Retina (tissue), 1 donor: ENCODE measurements at regions not wholly inside any gene's neighbourhood (a gene's known extent, or its start where the extent isn't known, plus 50 kb on each side); places are given as distances from the start of the nearest gene placed in this dataset.

Experiments used
- DNase-seq: peaks from one replicate; pipeline ENCODE4 v3.0.0-alpha.2; 2016

DNA sequence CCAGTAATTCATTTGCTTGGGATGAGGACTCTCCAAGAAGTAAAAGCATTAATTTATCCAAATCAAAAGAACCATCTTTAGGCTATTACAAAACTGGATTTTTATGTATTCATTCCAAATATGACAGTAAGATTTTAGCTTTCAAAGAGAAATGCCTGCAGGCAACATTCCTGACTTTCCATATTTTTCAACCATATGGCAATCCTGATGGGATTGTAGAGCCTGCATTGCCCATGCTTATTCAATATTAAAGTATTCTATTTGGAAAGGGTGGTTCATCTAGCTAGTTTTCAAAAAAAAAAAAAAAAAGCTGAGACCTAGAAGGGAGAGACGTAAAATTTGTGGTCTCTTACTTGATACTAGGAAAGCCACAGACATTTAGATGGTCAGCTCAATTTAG is 1253.7 kb downstream of the LRFN5 start:
- DNase-seq, result no peak

DNA sequence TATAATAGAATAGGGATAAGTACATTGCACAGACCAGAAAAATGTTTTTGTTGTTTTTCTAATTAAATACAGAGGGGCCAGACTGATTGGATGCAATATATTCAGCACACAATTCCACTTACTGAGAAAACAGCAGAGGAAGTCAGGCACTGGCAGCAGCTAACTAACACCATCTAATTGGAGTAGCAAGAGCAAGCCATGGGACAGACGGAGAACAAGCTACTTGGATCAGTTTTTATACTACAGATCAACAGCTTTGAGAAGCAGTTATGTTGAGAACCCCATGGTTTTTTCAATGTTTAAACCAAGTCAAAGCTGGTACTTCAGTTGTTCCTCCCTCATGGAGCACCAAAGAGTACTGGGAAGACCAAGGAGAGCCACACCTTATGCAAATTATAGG is 1249.4 kb downstream of the LRFN5 start:
- no peak for DNase-seq

DNA sequence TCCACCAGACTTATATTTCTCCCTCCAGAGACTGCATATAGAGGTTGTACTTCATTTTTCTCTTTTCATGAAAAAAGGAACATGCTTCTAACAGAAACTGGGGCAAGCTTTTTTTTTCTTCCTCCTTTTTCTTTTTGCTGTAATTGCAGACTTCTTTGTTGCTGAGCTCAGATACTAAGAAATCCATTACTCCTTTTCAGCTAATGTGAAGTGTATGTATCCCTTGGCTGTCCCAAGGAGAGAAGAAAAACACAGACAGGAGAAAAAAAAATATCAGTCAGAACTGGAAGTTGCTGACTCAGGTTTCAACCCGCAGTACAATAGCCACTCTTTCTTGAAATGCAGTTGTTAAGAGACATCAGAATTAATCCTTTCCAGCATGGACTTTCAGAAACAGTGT is 1248.4 kb downstream of the LRFN5 start:
- peak; percentile 10 for DNase-seq

DNA sequence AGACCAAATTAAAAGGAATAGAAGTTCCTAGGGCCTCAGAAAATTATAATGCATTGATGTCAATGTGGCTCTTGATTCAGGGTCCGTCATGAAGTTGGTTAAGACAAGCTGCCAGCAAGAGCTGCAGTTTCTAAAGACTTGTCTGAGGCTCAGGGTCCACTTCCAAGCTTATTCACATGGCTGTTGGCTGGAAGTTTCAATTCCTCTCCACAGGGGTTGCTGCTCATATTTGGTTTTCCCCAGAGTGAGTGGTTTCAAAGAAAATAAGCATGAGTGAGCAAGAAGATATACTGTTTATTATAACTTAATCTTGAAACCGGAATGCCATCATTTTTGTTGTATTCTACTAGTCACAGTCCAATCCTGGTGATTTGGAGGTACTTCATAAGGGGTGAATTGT is 1247.4 kb downstream of the LRFN5 start:
- no peak for DNase-seq

DNA sequence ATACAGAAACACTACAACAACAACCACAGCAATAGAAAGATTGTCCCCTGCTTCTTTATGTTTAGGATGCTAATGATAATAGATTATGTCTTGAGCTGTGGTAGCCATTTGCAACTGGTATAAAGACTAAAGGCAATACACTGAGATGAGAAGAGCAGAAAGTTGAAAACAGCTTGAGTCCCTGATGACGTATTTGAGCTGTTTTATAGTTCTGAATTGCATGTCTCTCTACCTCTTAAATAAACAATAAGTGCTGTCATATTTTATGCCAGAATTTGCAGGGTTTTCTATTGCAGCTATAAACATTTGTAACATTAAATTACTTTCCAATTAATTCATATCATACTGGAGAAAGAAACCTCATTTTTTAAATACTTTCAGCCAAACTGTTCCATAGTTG is 1242.0 kb downstream of the LRFN5 start:
- DNase-seq, result no peak

DNA sequence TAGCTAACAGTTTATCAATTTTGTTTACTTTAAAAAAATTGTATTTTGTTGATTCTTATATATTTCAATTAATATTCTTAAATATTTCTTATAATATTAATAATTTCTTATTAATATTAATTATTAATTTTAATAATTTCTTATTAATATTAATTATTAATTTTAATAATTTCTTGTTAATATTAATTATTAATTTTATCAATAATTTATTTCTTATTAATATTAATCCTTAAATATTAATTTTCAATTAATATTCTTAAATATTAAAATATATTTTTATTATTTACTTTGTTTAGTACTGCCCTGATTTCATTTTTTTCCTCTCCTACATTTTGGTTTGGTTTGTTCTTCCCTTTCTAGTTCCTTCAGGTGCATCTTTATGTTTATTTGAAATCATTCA is 1208.1 kb downstream of the LRFN5 start:
- DNase-seq, result no peak

DNA sequence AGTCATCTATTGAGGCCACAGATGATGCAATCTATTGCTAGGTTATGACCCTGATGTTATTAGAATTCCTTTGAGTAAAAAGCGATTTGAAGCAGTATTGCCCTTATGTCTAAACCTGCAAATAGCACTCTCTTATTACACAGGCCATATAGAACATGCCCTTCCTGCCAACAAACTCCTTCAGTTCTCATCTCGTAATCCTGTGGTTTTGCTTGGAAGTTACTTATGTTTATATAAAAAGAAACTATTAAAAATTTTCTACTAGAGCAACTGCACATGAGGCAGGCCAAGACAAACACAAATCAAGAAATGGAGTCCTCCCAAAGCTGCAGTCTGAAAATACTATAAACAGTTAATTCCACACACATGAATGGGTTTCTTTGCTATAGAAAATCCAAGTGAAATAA is 1200.2 kb downstream of the LRFN5 start:
- no peak for DNase-seq

DNA sequence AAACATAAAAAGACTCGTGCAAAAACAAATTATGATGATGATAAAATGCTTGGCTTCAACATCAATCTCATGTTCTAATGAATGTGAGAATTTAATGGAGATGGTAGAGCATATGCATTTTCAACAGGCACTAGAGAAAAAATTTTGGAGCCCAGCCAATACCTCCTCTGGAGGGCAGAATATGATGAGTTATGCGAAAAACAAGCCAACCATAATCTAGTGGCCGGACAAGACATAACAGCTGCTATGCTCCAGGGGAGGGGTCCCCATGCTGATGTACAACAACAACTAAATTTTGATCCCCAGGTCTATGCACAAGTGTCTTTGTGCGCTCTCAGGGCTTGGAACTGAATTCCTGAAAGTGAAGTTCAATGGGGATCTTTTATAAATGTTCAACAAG is 1197.5 kb downstream of the LRFN5 start:
- DNase-seq, result no peak

DNA sequence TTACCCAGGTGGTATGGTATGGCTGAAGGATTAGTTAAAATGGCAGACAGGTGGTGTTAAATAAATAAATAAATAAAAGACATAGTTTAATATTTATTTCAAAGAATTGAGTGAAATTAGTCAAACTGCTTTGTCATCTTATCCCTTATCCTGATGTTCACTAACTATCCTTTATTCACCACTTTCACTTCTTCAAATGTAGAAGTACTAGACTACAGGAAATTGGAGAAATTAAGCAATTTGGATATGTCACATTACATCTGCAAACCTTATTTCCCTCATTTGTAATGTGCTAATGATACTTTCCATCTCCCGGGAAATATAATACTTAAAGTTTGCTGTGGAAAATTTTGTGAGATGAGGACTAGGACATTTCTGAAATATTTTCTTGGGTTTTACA is 1195.7 kb downstream of the LRFN5 start:
- DNase-seq, result no peak

DNA sequence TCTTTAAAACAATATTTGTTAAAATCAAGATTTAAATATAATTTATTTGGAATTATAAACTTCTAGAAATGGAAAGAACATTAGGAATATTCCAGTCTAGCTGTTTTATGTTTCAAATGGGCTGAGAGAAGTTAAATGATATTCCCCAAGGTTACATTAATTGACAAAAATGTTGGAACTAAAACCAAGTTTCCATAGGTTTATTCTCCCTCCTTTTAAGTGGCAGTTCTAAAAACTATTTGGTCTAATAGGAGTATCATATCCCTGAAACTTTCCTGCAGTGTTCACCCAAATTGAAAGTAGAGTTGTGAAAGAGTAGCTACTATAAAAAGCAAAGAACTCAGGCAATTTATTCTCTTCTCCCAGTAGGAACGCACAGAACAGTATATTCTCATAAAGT is 1185.5 kb downstream of the LRFN5 start:
- no peak for DNase-seq

DNA sequence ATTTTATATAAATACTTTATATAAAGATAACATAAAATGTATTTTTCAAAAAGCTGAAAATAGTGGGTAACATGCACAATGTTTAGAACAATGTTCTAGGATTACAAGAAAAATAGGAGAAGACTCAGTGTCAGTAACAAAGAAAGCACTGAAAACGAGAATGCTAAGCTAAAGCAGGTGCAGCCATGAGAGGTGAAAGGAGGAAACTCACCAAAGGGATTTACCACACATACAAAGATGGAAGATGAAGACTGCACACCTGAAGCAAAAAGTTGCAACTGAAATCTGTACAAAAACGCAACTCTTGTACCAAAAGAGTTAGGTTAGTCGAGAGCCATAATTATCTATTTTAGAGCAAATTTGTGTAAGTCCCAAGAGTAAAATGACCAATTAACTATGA is 1176.1 kb downstream of the LRFN5 start:
- DNase-seq, result no peak

DNA sequence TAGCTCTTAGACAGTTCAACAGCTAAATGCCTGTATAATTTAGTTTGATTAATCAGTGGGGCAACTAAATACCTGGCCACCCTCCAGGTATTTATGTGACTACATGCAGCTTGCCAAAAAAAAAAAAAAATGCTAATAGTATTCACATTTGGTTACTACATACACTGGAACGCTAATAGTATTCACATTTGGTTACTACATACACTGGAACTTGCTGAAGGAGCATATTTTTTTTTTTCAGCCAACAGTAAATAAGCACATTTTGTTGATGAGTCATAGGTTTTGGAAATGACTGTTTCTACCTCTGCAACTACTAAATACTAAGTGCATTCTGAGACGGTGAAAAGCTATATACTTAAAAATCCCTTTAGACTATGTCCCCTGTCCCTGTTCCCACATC is 1172.3 kb downstream of the LRFN5 start:
- no peak for DNase-seq

DNA sequence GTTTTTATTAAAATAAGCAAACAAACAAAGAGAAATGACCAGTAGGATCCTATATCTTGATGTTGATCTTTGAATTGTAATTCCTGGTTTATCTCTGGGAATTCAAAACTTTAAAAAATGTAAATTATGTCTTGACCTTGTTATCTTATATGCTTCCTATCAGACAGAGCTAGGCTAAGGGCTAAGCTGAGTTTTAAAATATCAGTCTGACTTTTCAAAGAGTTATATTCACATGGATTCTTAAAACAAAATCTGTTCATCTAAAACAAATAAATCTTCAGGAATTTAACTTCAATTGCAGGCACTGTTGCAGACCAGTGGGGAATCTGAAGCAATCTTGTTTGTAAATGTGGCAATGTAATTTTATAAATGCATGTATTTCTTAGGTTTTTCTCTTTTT is 1144.1 kb downstream of the LRFN5 start:
- DNase-seq, result no peak

DNA sequence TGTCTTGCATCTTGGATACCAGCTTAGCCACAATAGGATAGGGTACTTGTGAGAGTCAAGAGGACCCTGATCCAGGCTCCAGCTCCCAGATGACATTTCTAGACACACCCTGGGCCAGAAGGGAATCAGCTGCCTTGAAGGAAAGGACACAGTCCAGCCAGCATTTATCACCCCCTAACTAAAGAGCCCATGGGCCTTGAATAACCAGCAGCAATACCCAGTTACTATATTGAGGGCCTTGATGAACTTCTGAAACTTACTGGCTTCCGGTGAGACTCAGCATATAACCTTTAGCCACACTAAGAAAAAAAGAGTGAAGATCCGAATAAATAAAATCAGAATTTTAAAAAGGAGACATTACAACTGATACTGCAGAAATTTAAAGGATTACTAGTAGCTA is 1135.4 kb downstream of the LRFN5 start:
- no peak for DNase-seq

DNA sequence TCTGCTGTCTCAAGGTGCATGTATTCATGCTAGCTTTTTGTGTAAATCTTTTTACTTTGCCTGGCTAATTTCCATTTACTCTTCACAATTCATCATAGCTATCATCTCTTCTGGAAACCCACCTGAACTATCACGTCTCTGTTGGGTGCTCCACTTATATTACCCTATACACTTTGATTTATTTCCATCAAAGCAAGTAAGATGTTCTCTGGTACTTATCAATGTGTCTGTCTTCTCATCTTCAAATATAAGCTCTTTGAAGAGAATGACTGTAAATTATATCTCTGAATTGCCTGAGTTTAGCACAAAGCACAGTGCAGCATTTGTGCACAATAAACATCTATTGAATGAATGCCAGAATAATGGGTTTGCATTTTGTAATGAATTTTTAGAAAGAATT is 1129.7 kb downstream of the LRFN5 start:
- no peak for DNase-seq

DNA sequence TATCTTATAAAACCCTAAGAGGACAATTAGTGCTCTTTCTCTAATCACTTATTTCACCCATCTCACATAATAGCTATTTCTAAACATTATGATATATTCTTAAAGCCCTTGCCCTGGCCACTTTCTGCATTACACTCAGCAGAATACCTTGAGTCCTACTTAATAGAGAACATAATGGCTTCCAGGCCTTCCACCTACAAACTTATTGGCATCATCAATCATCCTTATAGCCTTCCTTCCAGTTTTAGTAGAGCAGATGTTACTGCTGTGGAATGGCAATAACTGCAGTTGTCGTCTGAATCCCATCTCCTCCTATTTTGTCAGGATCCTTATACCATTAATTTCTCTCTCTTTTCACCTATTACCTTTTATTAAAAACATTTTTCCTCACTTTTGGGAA is 1127.4 kb downstream of the LRFN5 start:
- no peak for DNase-seq

DNA sequence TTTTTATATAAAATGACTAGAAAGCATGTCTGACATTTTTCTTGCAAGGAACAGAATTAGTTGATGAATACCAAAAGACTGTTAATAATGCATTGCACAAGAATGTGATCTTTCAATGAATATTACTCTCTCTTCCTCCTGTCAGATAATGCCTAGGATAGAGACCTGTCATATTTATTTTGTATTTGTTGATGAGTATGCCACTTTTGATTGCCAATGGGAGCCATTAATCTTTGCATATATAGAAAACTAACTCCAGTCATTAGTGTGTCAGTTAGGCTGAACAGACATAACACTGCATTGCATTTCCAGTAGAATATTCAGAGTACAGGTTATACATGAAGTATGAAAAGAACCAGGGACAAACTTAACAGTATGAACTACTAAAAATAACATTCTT is 1125.3 kb downstream of the LRFN5 start:
- no peak for DNase-seq

DNA sequence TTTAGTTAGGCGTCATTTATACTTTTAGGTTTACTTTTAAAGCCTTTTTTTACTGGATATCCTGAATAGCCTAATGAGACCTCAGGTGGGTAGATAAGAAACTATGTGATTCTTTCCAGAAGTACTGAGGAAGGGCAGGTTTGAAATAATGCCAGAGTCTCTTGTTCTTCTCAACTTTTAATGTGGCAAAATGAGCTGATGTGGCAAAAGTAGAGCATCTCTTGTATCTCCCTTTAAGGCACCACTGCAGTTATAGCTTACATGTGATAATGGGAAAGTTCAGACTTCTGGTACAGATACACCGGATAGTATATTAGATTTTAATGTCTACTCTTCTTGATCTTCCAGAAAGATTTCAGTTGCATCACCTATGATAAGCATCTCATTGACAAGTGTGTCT is 1124.8 kb downstream of the LRFN5 start:
- no peak for DNase-seq

DNA sequence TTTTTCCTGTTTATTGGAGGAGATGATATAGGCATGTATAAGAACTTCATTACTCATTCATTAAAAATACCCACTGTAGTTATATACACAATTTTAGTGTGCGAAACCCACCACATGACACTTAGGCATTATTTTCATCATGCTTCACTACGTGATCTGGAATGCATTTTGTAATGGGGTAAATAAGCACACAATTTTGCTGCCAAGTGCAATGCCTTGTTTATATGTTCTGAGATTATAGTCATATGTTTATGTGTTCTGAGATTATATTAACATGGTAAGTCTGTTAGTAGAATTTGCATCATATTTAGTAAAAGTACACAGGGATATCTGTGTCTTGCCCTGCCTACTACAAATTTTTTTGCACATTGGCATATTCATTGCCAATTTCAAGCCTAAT is 1123.0 kb downstream of the LRFN5 start:
- DNase-seq, result no peak

DNA sequence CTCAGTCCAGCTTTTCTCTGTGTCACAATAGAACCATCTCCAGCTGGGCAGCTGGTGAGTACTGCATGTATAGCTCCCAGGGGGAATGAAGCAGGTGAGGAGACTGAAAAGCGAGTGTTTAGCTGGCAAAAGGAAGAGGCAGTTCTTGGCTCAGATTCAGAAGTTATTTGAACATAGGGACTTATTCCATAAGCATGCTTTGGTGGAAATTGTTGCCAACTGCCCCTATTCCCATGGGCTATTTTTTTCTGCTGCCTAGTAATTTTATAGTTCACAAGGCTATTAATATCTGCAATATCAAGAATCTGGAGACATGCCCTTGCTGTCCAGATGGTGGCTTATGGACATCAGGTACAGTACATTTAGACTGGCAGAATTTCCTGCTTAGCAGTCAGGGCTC is 1112.7 kb downstream of the LRFN5 start:
- no peak for DNase-seq

DNA sequence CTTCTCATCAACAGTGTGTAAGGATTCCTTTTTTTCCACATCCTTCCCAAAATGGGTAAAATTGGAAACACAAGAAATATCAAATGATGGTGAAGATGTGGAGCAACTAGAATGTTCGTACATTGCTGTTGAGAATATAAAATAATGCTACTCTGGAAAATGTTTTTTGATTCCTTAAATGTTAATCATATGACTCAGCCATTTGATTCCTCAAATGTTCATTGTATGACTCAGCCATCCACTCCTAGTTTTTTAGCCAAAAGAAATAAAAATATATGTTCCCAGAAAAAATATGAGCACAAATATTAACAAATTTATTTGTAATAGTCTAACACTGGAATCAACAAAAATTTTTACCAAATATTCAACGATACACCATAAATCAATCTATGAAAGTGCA is 1108.6 kb downstream of the LRFN5 start:
- DNase-seq, result no peak

DNA sequence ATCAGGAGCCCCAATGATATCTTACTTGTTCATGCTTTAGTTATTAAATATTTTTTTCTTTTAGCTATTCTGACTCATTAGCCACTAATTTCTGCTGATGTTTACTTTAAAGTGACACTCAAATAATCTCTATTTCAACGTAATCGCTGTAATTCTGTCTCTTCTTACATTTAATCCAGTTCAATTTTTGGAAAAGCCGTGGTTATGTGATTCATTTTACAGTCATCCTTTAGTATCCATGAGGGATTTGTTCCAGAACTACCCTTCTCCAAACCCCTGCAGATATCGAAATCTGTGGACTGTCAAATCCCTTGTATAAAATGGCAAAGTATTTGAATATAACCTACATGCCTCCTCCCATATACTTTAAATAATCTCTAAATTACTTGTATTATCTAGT is 1103.4 kb downstream of the LRFN5 start:
- DNase-seq, result no peak

DNA sequence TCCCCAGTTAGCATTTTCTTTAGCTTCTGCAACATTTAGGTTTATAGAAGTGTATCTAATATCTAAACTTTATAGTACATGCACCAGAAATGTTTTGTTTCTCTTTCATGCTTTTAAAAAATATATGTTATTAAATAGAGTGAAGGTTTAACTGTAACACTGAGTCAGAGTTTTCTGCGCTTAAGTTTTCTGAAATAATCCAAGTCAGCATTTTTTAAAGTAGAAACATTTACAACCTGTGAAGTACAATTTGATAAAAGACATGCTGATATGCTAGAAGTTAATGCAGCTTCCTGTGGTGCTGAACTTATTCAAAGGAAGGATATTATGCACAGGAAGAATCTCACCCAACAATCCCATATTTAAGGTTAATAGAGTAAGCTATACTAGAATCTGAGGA is 1096.8 kb downstream of the LRFN5 start:
- DNase-seq, result no peak

DNA sequence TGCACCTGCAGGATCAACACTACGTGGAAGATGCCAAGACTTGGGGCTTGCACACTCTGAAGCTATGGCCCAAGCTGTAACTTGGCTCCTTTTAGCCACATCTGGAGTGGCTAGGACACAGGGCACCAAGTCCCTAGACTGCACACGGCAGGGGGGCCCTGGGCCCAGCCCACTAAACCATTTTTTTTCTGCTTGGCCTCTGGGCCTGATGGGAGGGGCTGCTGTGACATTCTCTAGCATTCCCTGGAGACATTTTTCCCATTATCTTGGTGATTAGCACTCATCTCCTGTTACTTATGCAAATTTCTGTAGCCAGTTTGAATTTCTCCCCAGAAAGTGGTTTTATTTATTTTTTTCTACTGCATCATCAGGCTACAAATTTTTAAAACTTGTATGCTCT is 1080.7 kb downstream of the LRFN5 start:
- DNase-seq, result no peak

DNA sequence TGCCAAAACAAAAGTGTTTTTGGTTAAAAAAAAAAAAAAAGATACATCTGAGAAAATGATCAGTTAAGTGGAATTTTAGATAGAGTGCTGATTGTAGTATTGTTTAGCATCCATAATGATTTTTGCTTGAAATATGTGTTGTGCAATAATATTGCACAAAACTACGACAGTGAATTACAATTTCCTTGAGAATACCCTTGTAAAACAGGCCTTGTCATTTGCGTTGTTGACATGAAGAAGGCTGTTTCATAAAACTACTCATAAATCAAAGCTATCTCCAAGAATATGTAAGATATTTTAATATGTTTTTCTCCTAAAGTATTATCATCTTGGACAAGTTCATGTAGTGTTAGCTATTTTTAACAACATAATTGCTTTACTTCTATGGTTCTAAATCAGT is 1077.0 kb downstream of the LRFN5 start:
- no peak for DNase-seq

DNA sequence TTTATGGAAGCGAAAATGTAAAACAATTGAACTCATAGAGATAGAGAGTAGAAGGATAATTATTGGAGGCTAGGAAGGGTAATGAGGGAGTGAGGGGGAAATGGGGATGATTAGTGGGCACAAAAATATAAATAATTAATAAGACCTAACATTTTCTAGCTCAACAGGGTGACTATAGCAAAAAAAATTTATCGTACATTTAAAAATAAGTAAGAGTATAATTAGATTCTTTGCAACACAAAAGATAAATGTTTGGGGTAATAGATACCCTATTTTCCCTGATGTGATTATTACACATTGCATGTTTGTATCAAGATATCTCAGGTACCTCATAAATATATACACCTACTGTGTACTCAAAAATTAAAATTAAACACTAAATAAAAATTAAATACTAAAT is 1070.0 kb downstream of the LRFN5 start:
- no peak for DNase-seq
